Left ventricle myocardium inferior (tissue), 1 donor: ENCODE measurements at regions not wholly inside any gene's neighbourhood (a gene's known extent, or its start where the extent isn't known, plus 50 kb on each side); places are given as distances from the start of the nearest gene placed in this dataset.

Experiments used
- DNase-seq: peaks from one replicate; pipeline ENCODE4 v3.0.0-alpha.2; 2020
- H3K27ac ChIP-seq: fragments of 200-600 bp; replicated peaks from 2 replicates; pipeline ENCODE4 v1.8.0; 2021
- H3K27me3 ChIP-seq: fragments of 200-600 bp; 2 replicates; pipeline ENCODE4 v1.8.0; 2021; ENCODE audit warnings: low read depth
- H3K36me3 ChIP-seq: fragments of 200-600 bp; 2 replicates; pipeline ENCODE4 v1.8.0; 2021
- H3K4me1 ChIP-seq: fragments of 200-600 bp; 2 replicates; pipeline ENCODE4 v1.8.0; 2021
- H3K4me3 ChIP-seq: fragments of 200-600 bp; 2 replicates; pipeline ENCODE4 v1.8.0; 2021; ENCODE audit warnings: mild to moderate bottlenecking, moderate library complexity
- H3K9me3 ChIP-seq: fragments of 200-600 bp; replicated peaks from 2 replicates; pipeline ENCODE4 v1.8.0; 2021
- CTCF ChIP-seq: fragments of 200-600 bp; IDR thresholded peaks from 2 replicates; pipeline ENCODE4 v1.8.0; 2021; ENCODE audit warnings: antibody characterized with exemption, mild to moderate bottlenecking, borderline replicate concordance
- intact Hi-C: fragments of 100-400 bp; cut with micrococcal nuclease; formaldehyde crosslinking; loops from one replicate; pipeline ENCODE4 v1.11.0; 2022
- donor health status: DM: no; HTN: yes; CAD: no; lungs with severe emphysema.

GRCh38 chr1:219744652-219745469 lies 132.0 kb upstream of the ZC3H11B start:
- Histone ChIP-seq H3K36me3 (no peaks in the 10 kb centered on the region), H3K9me3 (no peaks in the 10 kb centered on the region), H3K4me1 (peaks cover 29% of the 10 kb centered on the region), H3K4me3 (no peak overlapping the region), H3K27ac (no peak overlapping the region), H3K27me3 (no peaks in the 10 kb centered on the region)
- intact Hi-C loops: loop anchor here (10.0 kb wide), 1 partner anchor 60 kb away; no protein-coding TSS in a partner anchor
- no peak for TF ChIP-seq CTCF
- DNase-seq: no peak

GRCh38 chr1:219741011-219741970 lies 128.4 kb upstream of the ZC3H11B start:
- intact Hi-C loops: loop anchor here (10.0 kb wide), 1 partner anchor 64 kb away; no protein-coding TSS in a partner anchor
- Histone ChIP-seq H3K36me3 (no peaks in the 10 kb centered on the region), H3K27me3 (no peaks in the 10 kb centered on the region), H3K4me3 (peak overlapping the region; percentile 64), H3K4me1 (peaks cover 22% of the 10 kb centered on the region), H3K9me3 (no peaks in the 10 kb centered on the region), H3K27ac (peak overlapping the region; percentile 86)
- no peak for DNase-seq
- no peak for TF ChIP-seq CTCF

- Histone ChIP-seq H3K4me3 (no peak overlapping the region), H3K9me3 (peaks cover 3% of the 10 kb centered on the region), H3K36me3 (no peaks in the 10 kb centered on the region), H3K27ac (no peak overlapping the region), H3K27me3 (no peaks in the 10 kb centered on the region), H3K4me1 (peaks cover 16% of the 10 kb centered on the region)
- TF ChIP-seq CTCF: no peak
- DNase-seq: no peak
- intact Hi-C loops: no loop called here
These were observed 120.7 kb upstream of the ZC3H11B start for GRCh38 chr1:219733511-219734174.

GRCh38 chr1:219732814-219733491 lies 120.0 kb upstream of the ZC3H11B start:
- Histone ChIP-seq H3K4me3 (no peak overlapping the region), H3K9me3 (peaks cover 10% of the 10 kb centered on the region), H3K4me1 (peaks cover 16% of the 10 kb centered on the region), H3K27me3 (no peaks in the 10 kb centered on the region), H3K27ac (no peak overlapping the region), H3K36me3 (no peaks in the 10 kb centered on the region)
- DNase-seq: no peak
- TF ChIP-seq CTCF: no peak
- intact Hi-C loops: no loop called here

GRCh38 chr1:219731771-219732170 lies 118.9 kb upstream of the ZC3H11B start:
- Histone ChIP-seq H3K4me3 (no peak overlapping the region), H3K4me1 (peaks cover 16% of the 10 kb centered on the region), H3K27ac (no peak overlapping the region), H3K27me3 (no peaks in the 10 kb centered on the region), H3K9me3 (peaks cover 22% of the 10 kb centered on the region), H3K36me3 (no peaks in the 10 kb centered on the region)
- DNase-seq: no peak
- intact Hi-C loops: no loop called here
- TF ChIP-seq CTCF: no peak
